ENCODE measurements at regions not wholly inside any gene's neighbourhood (a gene's known extent, or its start where the extent isn't known, plus 50 kb on each side); places are given as distances from the start of the nearest gene placed in this dataset.
"Not testable (repeated sequence)": the region's sequence is repeated elsewhere in the genome, so short reads cannot be mapped to it uniquely, and the experiment has no call there.

GRCh38 chr2:39893616-39894015 lies 114.6 kb upstream of the THUMPD2 start:
- intact Hi-C loops (cut with micrococcal nuclease): no loop called here
- TF ChIP-seq CTCF (IDR thresholded peaks at IDR 0.05): no peak
- DNase-seq: no peak
- Mint-ChIP-seq H3K9me3 (no peaks in the 10 kb centered on the region), H3K27ac (no peak overlapping the region), H3K36me3 (ENCODE audit: low read depth) (no peaks in the 10 kb centered on the region), H3K4me1 (no peaks in the 10 kb centered on the region), H3K27me3 (peaks cover 12% of the 10 kb centered on the region), H3K4me3 (no peak overlapping the region)
- ChIA-PET CTCF (no interaction called here), POLR2A (no interaction called here)
- no peak for ATAC-seq (ENCODE audit: low read depth)

- TF ChIP-seq CTCF (IDR thresholded peaks at IDR 0.05): no peak
- Mint-ChIP-seq H3K9me3 (peaks cover 9% of the 10 kb centered on the region), H3K27me3 (no peaks in the 10 kb centered on the region), H3K27ac (no peak overlapping the region), H3K4me3 (no peak overlapping the region), H3K36me3 (ENCODE audit: low read depth) (no peaks in the 10 kb centered on the region), H3K4me1 (no peaks in the 10 kb centered on the region)
- intact Hi-C loops (cut with micrococcal nuclease): no loop called here
- ATAC-seq (ENCODE audit: low read depth): no peak
- DNase-seq: no peak
- ChIA-PET CTCF (no interaction called here), POLR2A (no interaction called here)
Measured at GRCh38 chr2:39881948-39882347, 102.9 kb upstream of the THUMPD2 start.

GRCh38 chr2:39881494-39881893 lies 102.4 kb upstream of the THUMPD2 start:
- Mint-ChIP-seq H3K27ac (no peak overlapping the region), H3K36me3 (ENCODE audit: low read depth) (no peaks in the 10 kb centered on the region), H3K4me1 (no peaks in the 10 kb centered on the region), H3K4me3 (no peak overlapping the region), H3K27me3 (no peaks in the 10 kb centered on the region), H3K9me3 (peaks cover 9% of the 10 kb centered on the region)
- DNase-seq: no peak
- intact Hi-C loops (cut with micrococcal nuclease): no loop called here
- POLR2A ChIA-PET: no interaction called here
- no peak for ATAC-seq (ENCODE audit: low read depth)
- TF ChIP-seq CTCF (IDR thresholded peaks at IDR 0.05): no peak
- CTCF ChIA-PET: no interaction called here

GRCh38 chr2:39879001-39879400 lies 99.9 kb upstream of the THUMPD2 start:
- H3K4me1 Mint-ChIP-seq; H3K4me3 Mint-ChIP-seq; intact Hi-C loops (cut with micrococcal nuclease); CTCF ChIA-PET; H3K27me3 Mint-ChIP-seq; ATAC-seq (ENCODE audit: low read depth); DNase-seq; H3K27ac Mint-ChIP-seq; H3K36me3 Mint-ChIP-seq (ENCODE audit: low read depth); POLR2A ChIA-PET; H3K9me3 Mint-ChIP-seq: not testable (repeated sequence)

GRCh38 chr2:39875914-39876267 lies 96.8 kb upstream of the THUMPD2 start:
- intact Hi-C loops (cut with micrococcal nuclease): no loop called here
- Mint-ChIP-seq H3K27ac (no peak overlapping the region), H3K36me3 (ENCODE audit: low read depth) (no peaks in the 10 kb centered on the region), H3K4me3 (no peak overlapping the region), H3K4me1 (no peaks in the 10 kb centered on the region), H3K9me3 (peaks cover 9% of the 10 kb centered on the region), H3K27me3 (no peaks in the 10 kb centered on the region)
- TF ChIP-seq CTCF (IDR thresholded peaks at IDR 0.05): no peak
- ATAC-seq (ENCODE audit: low read depth) (no peak), DNase-seq (no peak)
- POLR2A ChIA-PET: interaction anchor here (0.6 kb wide), 1 partner anchor 194 kb away, joined by 4 read pairs; no protein-coding TSS in a partner anchor
- CTCF ChIA-PET: no interaction called here

GRCh38 chr2:39875182-39875913 lies 96.3 kb upstream of the THUMPD2 start:
- POLR2A ChIA-PET: interaction anchor here (0.6 kb wide), 1 partner anchor 193 kb away, joined by 4 read pairs; no protein-coding TSS in a partner anchor
- no peak for ATAC-seq (ENCODE audit: low read depth)

More at GRCh38 chr2:39875182-39875913, 96.3 kb upstream of the THUMPD2 start:
- DNase-seq: no peak
- CTCF ChIA-PET: no interaction called here
- TF ChIP-seq CTCF (IDR thresholded peaks at IDR 0.05): no peak
- Mint-ChIP-seq H3K36me3 (ENCODE audit: low read depth) (no peaks in the 10 kb centered on the region), H3K4me1 (no peaks in the 10 kb centered on the region), H3K9me3 (peaks cover 6% of the 10 kb centered on the region), H3K4me3 (no peak overlapping the region), H3K27ac (no peak overlapping the region), H3K27me3 (no peaks in the 10 kb centered on the region)
- intact Hi-C loops (cut with micrococcal nuclease): no loop called here
